ENCODE measurements at regions not wholly inside any gene's neighbourhood (a gene's known extent, or its start where the extent isn't known, plus 50 kb on each side); places are given as distances from the start of the nearest gene placed in this dataset.
"Not testable (repeated sequence)": the region's sequence is repeated elsewhere in the genome, so short reads cannot be mapped to it uniquely, and the experiment has no call there.

DNA sequence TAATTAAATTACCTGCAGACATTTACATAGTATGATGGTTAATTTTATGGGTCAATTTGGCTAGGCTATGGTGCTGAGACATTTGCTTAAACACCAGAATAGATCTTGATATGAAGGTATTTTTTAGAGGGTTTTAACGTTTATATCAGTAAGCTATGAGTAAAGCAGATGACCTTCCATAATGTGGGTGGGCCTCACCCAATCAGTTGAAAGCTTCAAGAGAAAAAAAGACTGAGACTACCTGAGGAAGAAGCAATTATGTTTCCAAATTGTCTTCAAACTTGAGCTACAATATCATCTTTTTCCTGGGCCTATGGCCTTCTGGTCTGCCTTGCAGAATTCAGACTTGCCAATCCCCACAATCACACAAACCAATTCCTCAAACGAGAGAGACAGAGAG lies 498.8 kb upstream of the API5 start:
- Histone ChIP-seq H4K12ac (ENCODE audit: low read depth, low read length) (no peak overlapping the region), H3K79me2 (ENCODE audit: control insufficient read depth, insufficient read depth, low read length, poor library complexity) (no peaks in the 10 kb centered on the region), H2BK12ac (ENCODE audit: low read length) (no peak overlapping the region), H3K9ac (ENCODE audit: low read length) (no peak overlapping the region), H3K9me3 (ENCODE audit: insufficient read depth, low read depth, low read length) (no peaks in the 10 kb centered on the region), H2BK5ac (ENCODE audit: low read depth, low read length, poor library complexity) (no peak overlapping the region), H3K4me3 (ENCODE audit: low read depth, low read length) (no peak overlapping the region), H4K8ac (ENCODE audit: low read depth, low read length) (no peak overlapping the region), H3K27ac (ENCODE audit: low read depth, low read length) (no peak overlapping the region), H3K14ac (ENCODE audit: low read length) (no peak overlapping the region), H3K4me2 (ENCODE audit: low read length) (no peak overlapping the region), H3K27me3 (ENCODE audit: insufficient read depth, low read length) (no peaks in the 10 kb centered on the region), H2AFZ (ENCODE audit: insufficient read depth, low read length, poor library complexity) (no peak overlapping the region), H2BK120ac (ENCODE audit: insufficient read depth, low read length, poor library complexity) (no peak overlapping the region), H3K36me3 (ENCODE audit: control insufficient read depth in 1 of 2, insufficient read depth in 2 of 2, low read length in 2 of 2) (no peaks in the 10 kb centered on the region), H3K23ac (ENCODE audit: low read length) (no peak overlapping the region), H3K4ac (ENCODE audit: low read depth, low read length) (no peak overlapping the region), H3K18ac (ENCODE audit: low read length) (no peak overlapping the region), H4K91ac (ENCODE audit: low read depth, low read length) (no peak overlapping the region), H3K79me1 (ENCODE audit: low read length) (no peaks in the 10 kb centered on the region), H3K4me1 (ENCODE audit: control insufficient read depth in 1 of 2, insufficient read depth in 2 of 2, low read length in 2 of 2) (no peaks in the 10 kb centered on the region), H2AK5ac (ENCODE audit: low read length) (no peak overlapping the region)
- DNase-seq = no peak
- WGBS (ENCODE audit: extremely low coverage, insufficient coverage, insufficient read length) = no CpG with 5 or more reads among the region's 2 CpGs

DNA sequence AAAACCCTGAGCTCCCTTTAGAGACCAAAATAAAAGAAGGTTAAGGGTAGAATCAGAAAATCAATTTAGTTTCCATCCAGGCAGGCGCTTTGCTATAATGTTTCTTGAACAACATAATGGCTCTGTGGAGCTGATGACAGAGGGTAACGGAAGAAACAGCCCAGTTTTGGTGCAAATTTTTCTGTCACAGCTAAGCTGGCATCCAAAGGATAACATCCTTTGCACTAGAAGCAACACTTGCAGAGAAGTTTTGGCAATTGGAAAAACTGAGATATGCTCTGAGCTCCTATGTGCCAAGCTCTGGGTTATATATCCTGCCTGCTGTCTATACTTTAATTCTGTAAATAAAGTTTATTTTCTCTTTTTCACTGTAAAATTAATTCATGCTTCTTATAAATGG lies 495.3 kb upstream of the API5 start:
- no CpG with 5 or more reads among the region's 2 CpGs for WGBS (ENCODE audit: extremely low coverage, insufficient coverage, insufficient read length)
- Histone ChIP-seq H3K27ac (ENCODE audit: low read depth, low read length) (no peak overlapping the region), H3K18ac (ENCODE audit: low read length) (no peak overlapping the region), H3K23ac (ENCODE audit: low read length) (no peak overlapping the region), H3K4me2 (ENCODE audit: low read length) (no peak overlapping the region), H3K14ac (ENCODE audit: low read length) (no peak overlapping the region), H2BK12ac (ENCODE audit: low read length) (no peak overlapping the region), H2BK120ac (ENCODE audit: insufficient read depth, low read length, poor library complexity) (no peak overlapping the region), H3K79me1 (ENCODE audit: low read length) (no peaks in the 10 kb centered on the region), H4K12ac (ENCODE audit: low read depth, low read length) (no peak overlapping the region), H3K9me3 (ENCODE audit: insufficient read depth, low read depth, low read length) (no peaks in the 10 kb centered on the region), H4K8ac (ENCODE audit: low read depth, low read length) (no peak overlapping the region), H3K4ac (ENCODE audit: low read depth, low read length) (no peak overlapping the region), H2AFZ (ENCODE audit: insufficient read depth, low read length, poor library complexity) (no peak overlapping the region), H3K4me3 (ENCODE audit: low read depth, low read length) (no peak overlapping the region), H4K91ac (ENCODE audit: low read depth, low read length) (no peak overlapping the region), H3K79me2 (ENCODE audit: control insufficient read depth, insufficient read depth, low read length, poor library complexity) (no peaks in the 10 kb centered on the region), H2BK5ac (ENCODE audit: low read depth, low read length, poor library complexity) (no peak overlapping the region), H3K27me3 (ENCODE audit: insufficient read depth, low read length) (no peaks in the 10 kb centered on the region), H3K36me3 (ENCODE audit: control insufficient read depth in 1 of 2, insufficient read depth in 2 of 2, low read length in 2 of 2) (no peaks in the 10 kb centered on the region), H3K4me1 (ENCODE audit: control insufficient read depth in 1 of 2, insufficient read depth in 2 of 2, low read length in 2 of 2) (no peaks in the 10 kb centered on the region), H3K9ac (ENCODE audit: low read length) (no peak overlapping the region), H2AK5ac (ENCODE audit: low read length) (no peak overlapping the region)
- DNase-seq = no peak

GRCh38 chr11:42819126-42819525 lies 492.7 kb upstream of the API5 start:
- no CpG with 5 or more reads among the region's 3 CpGs for WGBS (ENCODE audit: extremely low coverage, insufficient coverage, insufficient read length)
- H3K23ac ChIP-seq (ENCODE audit: low read length) = no peak overlapping the region

GRCh38 chr11:42822188-42822587 lies 489.6 kb upstream of the API5 start:
- H3K4me1 ChIP-seq (ENCODE audit: control insufficient read depth in 1 of 2, insufficient read depth in 2 of 2, low read length in 2 of 2); H3K14ac ChIP-seq (ENCODE audit: low read length); H3K23ac ChIP-seq (ENCODE audit: low read length); H3K27me3 ChIP-seq (ENCODE audit: insufficient read depth, low read length); H4K91ac ChIP-seq (ENCODE audit: low read depth, low read length); DNase-seq; H3K4ac ChIP-seq (ENCODE audit: low read depth, low read length); H3K4me2 ChIP-seq (ENCODE audit: low read length); H2AK5ac ChIP-seq (ENCODE audit: low read length); H4K8ac ChIP-seq (ENCODE audit: low read depth, low read length); H2BK120ac ChIP-seq (ENCODE audit: insufficient read depth, low read length, poor library complexity); H2BK12ac ChIP-seq (ENCODE audit: low read length); H2AFZ ChIP-seq (ENCODE audit: insufficient read depth, low read length, poor library complexity); H4K12ac ChIP-seq (ENCODE audit: low read depth, low read length); H3K79me2 ChIP-seq (ENCODE audit: control insufficient read depth, insufficient read depth, low read length, poor library complexity); H3K9ac ChIP-seq (ENCODE audit: low read length); H3K79me1 ChIP-seq (ENCODE audit: low read length); H3K4me3 ChIP-seq (ENCODE audit: low read depth, low read length); H3K9me3 ChIP-seq (ENCODE audit: insufficient read depth, low read depth, low read length); H3K18ac ChIP-seq (ENCODE audit: low read length); H2BK5ac ChIP-seq (ENCODE audit: low read depth, low read length, poor library complexity); H3K36me3 ChIP-seq (ENCODE audit: control insufficient read depth in 1 of 2, insufficient read depth in 2 of 2, low read length in 2 of 2); H3K27ac ChIP-seq (ENCODE audit: low read depth, low read length): not testable (repeated sequence)
- no CpG with 5 or more reads among the region's 6 CpGs for WGBS (ENCODE audit: extremely low coverage, insufficient coverage, insufficient read length)

More at GRCh38 chr11:42819126-42819525, 492.7 kb upstream of the API5 start:
- Histone ChIP-seq H3K27ac (ENCODE audit: low read depth, low read length) (no peak overlapping the region), H3K4me1 (ENCODE audit: control insufficient read depth in 1 of 2, insufficient read depth in 2 of 2, low read length in 2 of 2) (no peaks in the 10 kb centered on the region), H2AK5ac (ENCODE audit: low read length) (no peak overlapping the region), H3K4ac (ENCODE audit: low read depth, low read length) (no peak overlapping the region), H2BK120ac (ENCODE audit: insufficient read depth, low read length, poor library complexity) (no peak overlapping the region), H3K9ac (ENCODE audit: low read length) (no peak overlapping the region), H2BK12ac (ENCODE audit: low read length) (no peak overlapping the region), H2BK5ac (ENCODE audit: low read depth, low read length, poor library complexity) (no peak overlapping the region), H2AFZ (ENCODE audit: insufficient read depth, low read length, poor library complexity) (no peak overlapping the region), H4K8ac (ENCODE audit: low read depth, low read length) (no peak overlapping the region), H3K36me3 (ENCODE audit: control insufficient read depth in 1 of 2, insufficient read depth in 2 of 2, low read length in 2 of 2) (no peaks in the 10 kb centered on the region), H3K14ac (ENCODE audit: low read length) (no peak overlapping the region), H3K27me3 (ENCODE audit: insufficient read depth, low read length) (no peaks in the 10 kb centered on the region), H3K79me1 (ENCODE audit: low read length) (no peaks in the 10 kb centered on the region), H4K12ac (ENCODE audit: low read depth, low read length) (no peak overlapping the region), H3K9me3 (ENCODE audit: insufficient read depth, low read depth, low read length) (no peaks in the 10 kb centered on the region), H3K79me2 (ENCODE audit: control insufficient read depth, insufficient read depth, low read length, poor library complexity) (no peaks in the 10 kb centered on the region), H3K4me2 (ENCODE audit: low read length) (no peak overlapping the region), H3K18ac (ENCODE audit: low read length) (no peak overlapping the region), H3K4me3 (ENCODE audit: low read depth, low read length) (no peak overlapping the region), H4K91ac (ENCODE audit: low read depth, low read length) (no peak overlapping the region)
- no peak for DNase-seq
